ENCODE measurements at regions not wholly inside any gene's neighbourhood (a gene's known extent, or its start where the extent isn't known, plus 50 kb on each side); places are given as distances from the start of the nearest gene placed in this dataset.

GRCh38 chr7:35355199-35355598 lies 101.3 kb upstream of the TBX20 start:
- Histone ChIP-seq H3K4me2 (ENCODE audit: insufficient read depth, low read length) (no peak overlapping the region), H3K9me3 (replicated peaks; ENCODE audit: control insufficient read depth, insufficient read depth, low read depth, low read length) (no peaks in the 10 kb centered on the region), H3K27me3 (ENCODE audit: control insufficient read depth in 2 of 2, insufficient read depth in 2 of 2, low read length in 2 of 2) (no peaks in the 10 kb centered on the region), H4K20me1 (replicated peaks; ENCODE audit: control insufficient read depth, insufficient read depth, low read length) (no peaks in the 10 kb centered on the region), H3K9me1 (ENCODE audit: control insufficient read depth, insufficient read depth, low read length) (no peaks in the 10 kb centered on the region), H3K4me1 (replicated peaks in 1 of 2; ENCODE audit: control insufficient read depth in 2 of 2, insufficient read depth in 2 of 2, low read length in 2 of 2) (no peaks in the 10 kb centered on the region), H3K36me3 (ENCODE audit: control insufficient read depth, insufficient read depth, low read length) (no peaks in the 10 kb centered on the region), H3K4me3 (no peak overlapping the region), H3K9ac (ENCODE audit: insufficient read depth in 1 of 2, low read depth in 2 of 2, low read length in 2 of 2) (no peak overlapping the region), H3K79me2 (ENCODE audit: control insufficient read depth, insufficient read depth, low read length) (no peaks in the 10 kb centered on the region), H2AFZ (ENCODE audit: low read depth, low read length) (no peak overlapping the region), H3K27ac (ENCODE audit: extremely low read depth, low read depth, low read length) (no peak overlapping the region)
- DNase-seq (ENCODE audit: extremely low read depth in 1 of 4, low spot score in 3 of 4) = no peak
- ChIA-PET CTCF (ENCODE audit: low intra/inter-chr PET ratio) (no interaction called here), POLR2A (no interaction called here)
- no TSS peak for BruUV-seq (replicated peaks)
- TF ChIP-seq CAMTA2 (CRISPR knock-in tag; conservative IDR thresholded peaks at IDR 0.05) (no peak), ZBTB2 (IDR thresholded peaks at IDR 0.05) (no peak)
- ATAC-seq = no peak
- in situ Hi-C loops (cut with MboI) (no loop called here), intact Hi-C loops (cut with micrococcal nuclease) (no loop called here)
- WGBS (ENCODE audit: insufficient coverage, low coverage, missing lambda C conversion rate) = 0% methylated on average over 2 of the region's 2 CpGs
- FAIRE-seq = no peak

GRCh38 chr7:35353481-35353880 lies 99.6 kb upstream of the TBX20 start:
- FAIRE-seq (no peak), ATAC-seq (no peak), DNase-seq (ENCODE audit: extremely low read depth in 1 of 4, low spot score in 3 of 4) (no peak)
- Histone ChIP-seq H2AFZ (ENCODE audit: low read depth, low read length) (no peak overlapping the region), H3K4me1 (replicated peaks in 1 of 2; ENCODE audit: control insufficient read depth in 2 of 2, insufficient read depth in 2 of 2, low read length in 2 of 2) (no peaks in the 10 kb centered on the region), H3K9me3 (replicated peaks; ENCODE audit: control insufficient read depth, insufficient read depth, low read depth, low read length) (no peaks in the 10 kb centered on the region), H3K27ac (ENCODE audit: extremely low read depth, low read depth, low read length) (no peak overlapping the region), H4K20me1 (replicated peaks; ENCODE audit: control insufficient read depth, insufficient read depth, low read length) (no peaks in the 10 kb centered on the region), H3K9ac (ENCODE audit: insufficient read depth in 1 of 2, low read depth in 2 of 2, low read length in 2 of 2) (no peak overlapping the region), H3K27me3 (ENCODE audit: control insufficient read depth in 2 of 2, insufficient read depth in 2 of 2, low read length in 2 of 2) (no peaks in the 10 kb centered on the region), H3K9me1 (ENCODE audit: control insufficient read depth, insufficient read depth, low read length) (no peaks in the 10 kb centered on the region), H3K79me2 (ENCODE audit: control insufficient read depth, insufficient read depth, low read length) (no peaks in the 10 kb centered on the region), H3K36me3 (ENCODE audit: control insufficient read depth, insufficient read depth, low read length) (no peaks in the 10 kb centered on the region), H3K4me2 (ENCODE audit: insufficient read depth, low read length) (no peak overlapping the region), H3K4me3 (no peak overlapping the region)
- BruUV-seq (replicated peaks) = no TSS peak
- in situ Hi-C loops (cut with MboI) = no loop called here
- 2% methylated on average over 6 of the region's 6 CpGs for WGBS (ENCODE audit: insufficient coverage, low coverage, missing lambda C conversion rate)
- ChIA-PET POLR2A (interaction anchor here (1.4 kb wide), 1 partner anchor 9 kb away, joined by 3 read pairs; no protein-coding TSS in a partner anchor), CTCF (ENCODE audit: low intra/inter-chr PET ratio) (no interaction called here)
- intact Hi-C loops (cut with micrococcal nuclease) = no loop called here
- TF ChIP-seq CEBPB (tag; IDR thresholded peaks at IDR 0.05) = no peak
- no peak for TF ChIP-seq ZNF785 (CRISPR knock-in tag; IDR thresholded peaks at IDR 0.05)
- no peak for TF ChIP-seq YBX1 (IDR thresholded peaks at IDR 0.05)
- no peak for TF ChIP-seq E2F4 (CRISPR knock-in tag; IDR thresholded peaks at IDR 0.05; ENCODE audit: low read depth)
- 0 out of 2 replicates have a peak, but pooled peaks have one; percentile 7 for TF ChIP-seq NFE2 (IDR thresholded peaks at IDR 0.05; ENCODE audit: low read depth)
- no peak for TF ChIP-seq BRCA1 (IDR thresholded peaks at IDR 0.05)
- no peak for TF ChIP-seq BRCA1 (CRISPR knock-in tag; IDR thresholded peaks at IDR 0.05)
- TF ChIP-seq ZBTB11 (CRISPR knock-in tag; IDR thresholded peaks at IDR 0.05) = no peak
- TF ChIP-seq HSF4 (CRISPR knock-in tag; IDR thresholded peaks at IDR 0.05; ENCODE audit: borderline replicate concordance) = no peak
- peak; percentile 69 for TF ChIP-seq ZNF316 (IDR thresholded peaks at IDR 0.05)
- no peak for TF ChIP-seq TRIM28 (IDR thresholded peaks at IDR 0.05)
